ENCODE measurements at regions not wholly inside any gene's neighbourhood (a gene's known extent, or its start where the extent isn't known, plus 50 kb on each side); places are given as distances from the start of the nearest gene placed in this dataset.

GRCh38 chr7:68173513-68173912, 1176.9 kb downstream of the TYW1 start:
- WGBS: 76% methylated on average over 7 of the region's 7 CpGs
- no peak for DNase-seq (ENCODE audit: low spot score)
- Histone ChIP-seq H3K4me1 (ENCODE audit: control insufficient read depth in 4 of 4, insufficient read depth in 4 of 4, low read length in 3 of 4) (no peaks in the 10 kb centered on the region), H3K27ac (ENCODE audit: low read depth in 1 of 2, low read length in 2 of 2) (no peak overlapping the region), H3K27me3 (ENCODE audit: control insufficient read depth in 4 of 4, insufficient read depth in 4 of 4, low read length in 3 of 4) (peaks cover 0 to 3% (median under 1%) of the 10 kb centered on the region in 4 donors), H3K36me3 (ENCODE audit: control insufficient read depth in 4 of 4, insufficient read depth in 3 of 4, low read depth in 1 of 4, low read length in 3 of 4) (no peaks in the 10 kb centered on the region), H3K4me3 (ENCODE audit: low read depth in 1 of 3, low read length in 3 of 3) (no peak overlapping the region), H3K9me3 (ENCODE audit: control insufficient read depth in 4 of 4, low read length in 3 of 4) (no peaks in the 10 kb centered on the region), H3K9ac (ENCODE audit: low read depth in 1 of 2, low read length in 2 of 2) (no peak overlapping the region)
- TF ChIP-seq RXRA (IDR thresholded peaks at IDR 0.05): no peak
- TF ChIP-seq RAD21 (IDR thresholded peaks at IDR 0.05): no peak
- no peak for TF ChIP-seq MAX (IDR thresholded peaks at IDR 0.05)
- no peak for TF ChIP-seq HNF4G (IDR thresholded peaks at IDR 0.05)
- no peak for TF ChIP-seq REST (IDR thresholded peaks at IDR 0.05)
- TF ChIP-seq ATF3 (IDR thresholded peaks at IDR 0.05): no peak
- TF ChIP-seq FOXA2 (IDR thresholded peaks at IDR 0.05): no peak
- TF ChIP-seq GABPA (IDR thresholded peaks at IDR 0.05 in 1 of 2, conservative IDR thresholded peaks at IDR 0.05 in 1 of 2): no peak

- Histone ChIP-seq H3K36me3 (ENCODE audit: control insufficient read depth in 4 of 4, insufficient read depth in 3 of 4, low read depth in 1 of 4, low read length in 3 of 4) (no peaks in the 10 kb centered on the region), H3K9me3 (ENCODE audit: control insufficient read depth in 4 of 4, low read length in 3 of 4) (no peaks in the 10 kb centered on the region), H3K4me1 (ENCODE audit: control insufficient read depth in 4 of 4, insufficient read depth in 4 of 4, low read length in 3 of 4) (no peaks in the 10 kb centered on the region), H3K27ac (ENCODE audit: low read depth in 1 of 2, low read length in 2 of 2) (no peak overlapping the region), H3K4me3 (ENCODE audit: low read depth in 1 of 3, low read length in 3 of 3) (no peak overlapping the region), H3K9ac (ENCODE audit: low read depth in 1 of 2, low read length in 2 of 2) (no peak overlapping the region), H3K27me3 (ENCODE audit: control insufficient read depth in 4 of 4, insufficient read depth in 4 of 4, low read length in 3 of 4) (peaks cover 0 to 2% (median 0%) of the 10 kb centered on the region in 4 donors)
- no peak for TF ChIP-seq JUND (IDR thresholded peaks at IDR 0.05)
- TF ChIP-seq RAD21 (IDR thresholded peaks at IDR 0.05): peak; percentile 83 to 88
- peak; percentile 73 for TF ChIP-seq CTCF (IDR thresholded peaks at IDR 0.05; ENCODE audit: low read depth, low read length, missing input control)
- DNase-seq (ENCODE audit: low spot score): peak; percentile 48
- 16% methylated on average over 9 of the region's 9 CpGs for WGBS
Observed at GRCh38 chr7:68176974-68177373, 1180.3 kb downstream of the TYW1 start.

- WGBS: 71% methylated on average over 5 of the region's 5 CpGs
- DNase-seq (ENCODE audit: low spot score): no peak
- H3K4me1 ChIP-seq (ENCODE audit: control insufficient read depth in 4 of 4, insufficient read depth in 4 of 4, low read length in 3 of 4): no peaks in the 10 kb centered on the region
- TF ChIP-seq ZBTB33 (IDR thresholded peaks at IDR 0.05) (no peak), ATF3 (IDR thresholded peaks at IDR 0.05) (no peak)
- H3K27ac ChIP-seq (ENCODE audit: low read depth in 1 of 2, low read length in 2 of 2): no peak overlapping the region
- H3K36me3 ChIP-seq (ENCODE audit: control insufficient read depth in 4 of 4, insufficient read depth in 3 of 4, low read depth in 1 of 4, low read length in 3 of 4): no peaks in the 10 kb centered on the region
- no peaks in the 10 kb centered on the region for H3K9me3 ChIP-seq (ENCODE audit: control insufficient read depth in 4 of 4, low read length in 3 of 4)
- H3K27me3 ChIP-seq (ENCODE audit: control insufficient read depth in 4 of 4, insufficient read depth in 4 of 4, low read length in 3 of 4): peaks cover 0 to 2% (median 0%) of the 10 kb centered on the region in 4 donors
- no peak overlapping the region for H3K9ac ChIP-seq (ENCODE audit: low read depth in 1 of 2, low read length in 2 of 2)
- H3K4me3 ChIP-seq (ENCODE audit: low read depth in 1 of 3, low read length in 3 of 3): no peak overlapping the region
Observed at GRCh38 chr7:68180761-68181160, 1184.1 kb downstream of the TYW1 start.
